NCI-H526 (cell line): ENCODE measurements at regions not wholly inside any gene's neighbourhood (a gene's known extent, or its start where the extent isn't known, plus 50 kb on each side); places are given as distances from the start of the nearest gene placed in this dataset.

Source experiments
- DNase-seq, 2 experiments: peaks; one replicate each; lab custom pipeline; 2025; lab: John Stamatoyannopoulos, UW

- DNase-seq, result no peak
Measured at GRCh38 chr2:18253686-18254197, 306.7 kb downstream of the RDH14 start.

- no peak for DNase-seq
Measured at GRCh38 chr2:18251486-18251885, 309.0 kb downstream of the RDH14 start.

- DNase-seq, result peak in 1 of 2 experiments; percentile 11
Measured at GRCh38 chr2:18247282-18248110, 313.0 kb downstream of the RDH14 start.

GRCh38 chr2:18245375-18245774, 315.1 kb downstream of the RDH14 start:
- no peak for DNase-seq

- no peak for DNase-seq
Measured at GRCh38 chr2:18244845-18245244, 315.6 kb downstream of the RDH14 start.

- no peak for DNase-seq
Measured at GRCh38 chr2:18243816-18244215, 316.6 kb downstream of the RDH14 start.

GRCh38 chr2:18242716-18243115, 317.7 kb downstream of the RDH14 start:
- DNase-seq, result no peak

GRCh38 chr2:18238209-18238608, 322.2 kb downstream of the RDH14 start:
- no peak for DNase-seq

- DNase-seq, result no peak
Measured at GRCh38 chr2:18237298-18237697, 323.2 kb downstream of the RDH14 start.

GRCh38 chr2:18232731-18233438, 327.6 kb downstream of the RDH14 start:
- no peak for DNase-seq

- DNase-seq, result no peak
Measured at GRCh38 chr2:18230668-18231067, 329.8 kb downstream of the RDH14 start.

- DNase-seq, result no peak
Measured at GRCh38 chr2:18219676-18220075, 340.8 kb downstream of the RDH14 start.

- no peak for DNase-seq
Measured at GRCh38 chr2:18218160-18218933, 339.9 kb downstream of the KCNS3 start.

- DNase-seq, result no peak
Measured at GRCh38 chr2:18214936-18215335, 336.5 kb downstream of the KCNS3 start.

GRCh38 chr2:18213986-18214385, 335.5 kb downstream of the KCNS3 start:
- no peak for DNase-seq

GRCh38 chr2:18209934-18210639, 331.6 kb downstream of the KCNS3 start:
- DNase-seq, result no peak

- no peak for DNase-seq
Measured at GRCh38 chr2:18208956-18209355, 330.5 kb downstream of the KCNS3 start.

GRCh38 chr2:18200771-18201170, 322.3 kb downstream of the KCNS3 start:
- DNase-seq, result no peak

- no peak for DNase-seq
Measured at GRCh38 chr2:18198677-18199076, 320.2 kb downstream of the KCNS3 start.

- DNase-seq, result no peak
Measured at GRCh38 chr2:18194161-18194560, 315.7 kb downstream of the KCNS3 start.

- no peak for DNase-seq
Measured at GRCh38 chr2:18186816-18187613, 308.5 kb downstream of the KCNS3 start.
